Keratinocyte (primary cell): ENCODE measurements at regions not wholly inside any gene's neighbourhood (a gene's known extent, or its start where the extent isn't known, plus 50 kb on each side); places are given as distances from the start of the nearest gene placed in this dataset.

Source experiments
- DNase-seq: peaks from one replicate; pipeline ENCODE4 v3.0.0-alpha.2; 2011; ENCODE audit warnings: low read depth, missing footprints, low spot score
- FAIRE-seq: peaks from 2 replicates; lab custom pipeline; 2011; peaks lifted over from hg19 to GRCh38; lab: Jason Lieb, UNC
- H2AFZ ChIP-seq: 2 replicates; pipeline ENCODE4 v1.6.0; 2012; ENCODE audit warnings: low read length, control low read depth, inconsistent platforms; ENCODE audit not compliant: control insufficient read depth
- H3K27ac ChIP-seq: 2 replicates; pipeline ENCODE4 v1.5.1; 2011; ENCODE audit warnings: low read length; ENCODE audit not compliant: control insufficient read depth, insufficient read depth
- H3K27me3 ChIP-seq: 3 replicates; pipeline ENCODE4 v1.6.0; 2011; ENCODE audit warnings: low read length; ENCODE audit not compliant: control insufficient read depth, insufficient read depth; ENCODE audit errors: extremely low read depth
- H3K36me3 ChIP-seq, 2 experiments: 2 replicates in 1 of 2; 3 replicates in 1 of 2; pipeline ENCODE4 v1.5.1; 2011; ENCODE audit warnings: low read length in 2 of 2, mild to moderate bottlenecking in 1 of 2; ENCODE audit not compliant: control insufficient read depth in 2 of 2, insufficient read depth in 2 of 2; ENCODE audit errors: extremely low read depth in 1 of 2
- H3K4me1 ChIP-seq: 3 replicates; pipeline ENCODE4 v1.5.1; 2011; ENCODE audit warnings: low read length; ENCODE audit not compliant: control insufficient read depth, insufficient read depth; ENCODE audit errors: extremely low read depth
- H3K4me2 ChIP-seq: 3 replicates; pipeline ENCODE4 v1.6.0; 2011; ENCODE audit warnings: low read depth, low read length; ENCODE audit not compliant: control insufficient read depth, insufficient read depth; ENCODE audit errors: extremely low read depth
- H3K4me3 ChIP-seq, 3 experiments: fragments of 200-600 bp in 1 of 3; sonication (generic) in 1 of 3; 2 replicates in 2 of 3; 3 replicates in 1 of 3; pipeline ENCODE4 v1.5.1; 2011 to 2016; ENCODE audit warnings: low read length in 3 of 3, mild to moderate bottlenecking in 3 of 3, control low read depth in 2 of 3, inconsistent platforms in 1 of 3, low read depth in 1 of 3, mixed read lengths in 1 of 3, mixed run types in 1 of 3, moderate library complexity in 1 of 3; ENCODE audit not compliant: control insufficient read depth in 2 of 3, insufficient read depth in 2 of 3; ENCODE audit errors: extremely low read depth in 1 of 3
- H3K79me2 ChIP-seq: 2 replicates; pipeline ENCODE4 v1.6.0; 2012; ENCODE audit warnings: low read length; ENCODE audit not compliant: control insufficient read depth, insufficient read depth
- H3K9ac ChIP-seq: 3 replicates; pipeline ENCODE4 v1.6.0; 2011; ENCODE audit warnings: low read length; ENCODE audit not compliant: control insufficient read depth, insufficient read depth; ENCODE audit errors: extremely low read depth
- H3K9me1 ChIP-seq: 3 replicates; pipeline ENCODE4 v1.6.0; 2011; ENCODE audit warnings: low read length; ENCODE audit not compliant: control insufficient read depth, insufficient read depth; ENCODE audit errors: extremely low read depth
- H3K9me3 ChIP-seq: 2 replicates; pipeline ENCODE4 v1.5.1; 2012; ENCODE audit warnings: low read depth, low read length; ENCODE audit not compliant: control insufficient read depth
- H4K20me1 ChIP-seq: 3 replicates; pipeline ENCODE4 v1.6.0; 2011; ENCODE audit warnings: low read length; ENCODE audit not compliant: control insufficient read depth, insufficient read depth; ENCODE audit errors: extremely low read depth
- EZH2 ChIP-seq: IDR thresholded peaks from one replicate; pipeline ENCODE4 v1.6.1; 2012; ENCODE audit warnings: inconsistent platforms, mild to moderate bottlenecking, low read length, moderate library complexity
- dilution Hi-C: fragments of 300-500 bp; cut with MboI; formaldehyde crosslinking; loops from one replicate; pipeline ENCODE4 v1.7.0; 2020; ENCODE audit warnings: low sequenced_read_pairs; ENCODE audit not compliant: extremely low pct_ligation_motif_present
- TF ChIP-seq, protein P1 (sequence below), 3 experiments: IDR thresholded peaks in 1 of 3; conservative IDR thresholded peaks in 1 of 3; optimal IDR thresholded peaks in 1 of 3; 2 replicates in 2 of 3; 3 replicates in 1 of 3; pipeline versions ENCODE3 to v1.5.1; 2011; ENCODE audit warnings: low read length in 3 of 3, mild to moderate bottlenecking in 3 of 3, moderate library complexity in 2 of 3, control low read depth in 1 of 3, inconsistent platforms in 1 of 3; ENCODE audit not compliant: insufficient read depth in 2 of 3; ENCODE audit errors: extremely low read depth in 1 of 3

- no peaks in the 10 kb centered on the region for H3K36me3 ChIP-seq
- no peak overlapping the region for H3K4me3 ChIP-seq
- H3K27me3 ChIP-seq, result no peaks in the 10 kb centered on the region
- FAIRE-seq, result no peak
- no peaks in the 10 kb centered on the region for H3K79me2 ChIP-seq
- no peak overlapping the region for H2AFZ ChIP-seq
- no peaks in the 10 kb centered on the region for H3K4me1 ChIP-seq
- no peak overlapping the region for H3K27ac ChIP-seq
- H3K9me1 ChIP-seq, result no peaks in the 10 kb centered on the region
- no peaks in the 10 kb centered on the region for H3K9me3 ChIP-seq
- TF ChIP-seq, protein P1, sequence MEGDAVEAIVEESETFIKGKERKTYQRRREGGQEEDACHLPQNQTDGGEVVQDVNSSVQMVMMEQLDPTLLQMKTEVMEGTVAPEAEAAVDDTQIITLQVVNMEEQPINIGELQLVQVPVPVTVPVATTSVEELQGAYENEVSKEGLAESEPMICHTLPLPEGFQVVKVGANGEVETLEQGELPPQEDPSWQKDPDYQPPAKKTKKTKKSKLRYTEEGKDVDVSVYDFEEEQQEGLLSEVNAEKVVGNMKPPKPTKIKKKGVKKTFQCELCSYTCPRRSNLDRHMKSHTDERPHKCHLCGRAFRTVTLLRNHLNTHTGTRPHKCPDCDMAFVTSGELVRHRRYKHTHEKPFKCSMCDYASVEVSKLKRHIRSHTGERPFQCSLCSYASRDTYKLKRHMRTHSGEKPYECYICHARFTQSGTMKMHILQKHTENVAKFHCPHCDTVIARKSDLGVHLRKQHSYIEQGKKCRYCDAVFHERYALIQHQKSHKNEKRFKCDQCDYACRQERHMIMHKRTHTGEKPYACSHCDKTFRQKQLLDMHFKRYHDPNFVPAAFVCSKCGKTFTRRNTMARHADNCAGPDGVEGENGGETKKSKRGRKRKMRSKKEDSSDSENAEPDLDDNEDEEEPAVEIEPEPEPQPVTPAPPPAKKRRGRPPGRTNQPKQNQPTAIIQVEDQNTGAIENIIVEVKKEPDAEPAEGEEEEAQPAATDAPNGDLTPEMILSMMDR (optimal IDR thresholded peaks at IDR 0.05 in 1 of 3, IDR thresholded peaks at IDR 0.05 in 1 of 3, conservative IDR thresholded peaks at IDR 0.05 in 1 of 3; ENCODE audit: extremely low read depth in 1 of 3, insufficient read depth in 2 of 3, low read length in 3 of 3), result no peak
- TF ChIP-seq EZH2, result no peak
- no peak for DNase-seq
- H3K4me2 ChIP-seq, result no peak overlapping the region
- dilution Hi-C loops, result no loop called here
- no peak overlapping the region for H3K9ac ChIP-seq
- H4K20me1 ChIP-seq, result no peaks in the 10 kb centered on the region
Observed at GRCh38 chr7:51446785-51447184, 130.2 kb upstream of the COBL start.

DNA sequence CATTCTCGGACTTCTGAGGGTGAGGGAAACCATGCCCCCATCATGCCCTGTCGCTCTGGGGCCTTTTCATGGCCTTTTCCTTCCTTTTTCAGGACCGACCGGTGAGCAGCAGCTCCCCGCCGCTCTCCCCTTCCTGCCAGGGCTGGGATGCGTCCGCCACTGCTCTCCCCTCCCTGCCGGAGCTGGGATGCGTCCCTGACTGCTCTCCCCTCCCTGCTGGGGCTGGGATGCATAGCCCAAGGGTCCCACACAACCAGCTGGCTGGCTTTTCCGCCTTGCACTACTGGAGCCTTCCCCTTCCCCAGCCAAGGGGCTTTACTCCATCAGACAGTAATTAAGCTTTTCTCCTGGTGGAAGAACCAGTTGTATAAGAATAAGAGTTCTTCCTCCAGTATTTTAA is 129.7 kb upstream of the COBL start:
- no peak for TF ChIP-seq EZH2
- TF ChIP-seq, protein P1 (optimal IDR thresholded peaks at IDR 0.05 in 1 of 3, IDR thresholded peaks at IDR 0.05 in 1 of 3, conservative IDR thresholded peaks at IDR 0.05 in 1 of 3; ENCODE audit: extremely low read depth in 1 of 3, insufficient read depth in 2 of 3, low read length in 3 of 3), result no peak
- H3K9me3 ChIP-seq, result no peaks in the 10 kb centered on the region
- H3K27me3 ChIP-seq, result no peaks in the 10 kb centered on the region
- H3K9me1 ChIP-seq, result no peaks in the 10 kb centered on the region
- dilution Hi-C loops, result no loop called here
- FAIRE-seq (no peak), DNase-seq (no peak)
- H3K27ac ChIP-seq, result no peak overlapping the region
- no peak overlapping the region for H3K4me2 ChIP-seq
- no peak overlapping the region for H2AFZ ChIP-seq
- no peaks in the 10 kb centered on the region for H4K20me1 ChIP-seq
- H3K79me2 ChIP-seq, result no peaks in the 10 kb centered on the region
- no peaks in the 10 kb centered on the region for H3K36me3 ChIP-seq
- no peaks in the 10 kb centered on the region for H3K4me1 ChIP-seq
- H3K4me3 ChIP-seq, result no peak overlapping the region
- no peak overlapping the region for H3K9ac ChIP-seq
